NT2/D1 (cell line): ENCODE measurements at regions not wholly inside any gene's neighbourhood (a gene's known extent, or its start where the extent isn't known, plus 50 kb on each side); places are given as distances from the start of the nearest gene placed in this dataset.

Experiments
- SUZ12 ChIP-seq: IDR thresholded peaks from 2 replicates; pipeline ENCODE4 v1.6.1; 2011; ENCODE audit not compliant: insufficient read length, insufficient read depth; ENCODE audit errors: extremely low read depth
- YY1 ChIP-seq: IDR thresholded peaks from 2 replicates; pipeline ENCODE4 v1.6.1; 2011; ENCODE audit not compliant: insufficient read length, insufficient read depth
- ZNF274 ChIP-seq: IDR thresholded peaks from 2 replicates; pipeline ENCODE4 v1.6.1; 2011; ENCODE audit warnings: mild to moderate bottlenecking, low read depth, low read length

DNA sequence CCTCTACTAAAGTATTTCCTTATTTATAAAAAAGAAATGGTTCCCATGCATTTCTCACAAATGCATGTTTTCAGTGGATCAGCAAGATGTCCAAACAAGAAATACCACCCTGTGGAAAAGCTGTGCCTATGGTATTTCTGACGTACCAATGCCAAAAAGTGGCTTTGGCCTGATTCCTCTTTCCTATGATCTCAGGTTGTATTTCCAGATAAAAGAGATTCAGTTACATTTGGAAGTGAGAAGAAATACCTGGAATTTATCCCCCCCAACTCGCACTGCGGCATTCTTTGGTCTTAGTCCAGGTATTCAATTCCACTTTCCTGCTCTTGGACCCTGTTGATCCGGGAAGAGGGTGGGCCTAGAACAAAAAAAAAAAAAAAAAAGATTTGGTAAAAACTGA lies 815.9 kb upstream of the FRG1 start:
- TF ChIP-seq ZNF274 (no peak), YY1 (no peak), SUZ12 (no peak)
